H9 (cell line): ENCODE measurements at regions not wholly inside any gene's neighbourhood (a gene's known extent, or its start where the extent isn't known, plus 50 kb on each side); places are given as distances from the start of the nearest gene placed in this dataset.

Experiments
- DNase-seq: peaks from one replicate; pipeline ENCODE4 v3.0.0-alpha.2; 2017
- H2AFZ ChIP-seq: one replicate; pipeline ENCODE4 v1.6.1; 2013; ENCODE audit warnings: mild to moderate bottlenecking, low read length, control low read depth, moderate library complexity
- H2AK5ac ChIP-seq: 2 replicates; pipeline ENCODE4 v1.6.1; 2013; ENCODE audit warnings: low read length, control low read depth, mixed read lengths; ENCODE audit not compliant: insufficient read length
- H2BK120ac ChIP-seq: one replicate; pipeline ENCODE4 v1.6.1; 2013; ENCODE audit warnings: low read depth, mild to moderate bottlenecking, low read length, control low read depth, inconsistent platforms; ENCODE audit not compliant: poor library complexity, severe bottlenecking
- H2BK12ac ChIP-seq: 2 replicates; pipeline ENCODE4 v1.6.1; 2013; ENCODE audit warnings: low read length, control low read depth, mixed read lengths, low read depth; ENCODE audit not compliant: insufficient read length
- H2BK15ac ChIP-seq: 2 replicates; pipeline ENCODE4 v1.6.1; 2013; ENCODE audit warnings: low read depth, low read length, control low read depth
- H2BK20ac ChIP-seq: one replicate; pipeline ENCODE4 v1.6.1; 2013; ENCODE audit warnings: low read depth, mild to moderate bottlenecking, low read length, control low read depth, inconsistent platforms; ENCODE audit not compliant: poor library complexity, severe bottlenecking
- H2BK5ac ChIP-seq: 2 replicates; pipeline ENCODE4 v1.6.1; 2013; ENCODE audit warnings: low read length, control low read depth, mixed read lengths; ENCODE audit not compliant: insufficient read length
- H3K14ac ChIP-seq: 2 replicates; pipeline ENCODE4 v1.6.1; 2013; ENCODE audit warnings: low read length, control low read depth; ENCODE audit not compliant: insufficient read depth
- H3K18ac ChIP-seq: 2 replicates; pipeline ENCODE4 v1.6.1; 2013; ENCODE audit warnings: low read depth, mild to moderate bottlenecking, mixed read lengths, low read length, control low read depth; ENCODE audit not compliant: insufficient read length
- H3K23ac ChIP-seq: 2 replicates; pipeline ENCODE4 v1.6.1; 2013; ENCODE audit warnings: low read length, control low read depth, mixed read lengths, low read depth; ENCODE audit not compliant: insufficient read length
- H3K23me2 ChIP-seq: 2 replicates; pipeline ENCODE4 v1.6.1; 2013; ENCODE audit warnings: low read depth, mild to moderate bottlenecking, mixed read lengths, low read length, control low read depth; ENCODE audit not compliant: insufficient read length, poor library complexity, severe bottlenecking
- H3K27ac ChIP-seq: 2 replicates; pipeline ENCODE4 v1.5.1; 2013; ENCODE audit warnings: low read length, control low read depth, mixed read lengths, low read depth; ENCODE audit not compliant: insufficient read length
- H3K27me3 ChIP-seq: 2 replicates; pipeline ENCODE4 v1.6.1; 2013; ENCODE audit warnings: low read length, control low read depth, inconsistent platforms; ENCODE audit not compliant: insufficient read depth
- H3K4ac ChIP-seq: 2 replicates; pipeline ENCODE4 v1.6.1; 2013; ENCODE audit warnings: low read depth, mild to moderate bottlenecking, control low read depth, inconsistent platforms, low read length, moderate library complexity
- H3K4me1 ChIP-seq: 2 replicates; pipeline ENCODE4 v1.6.1; 2013; ENCODE audit warnings: low read length, control low read depth, inconsistent platforms; ENCODE audit not compliant: insufficient read depth
- H3K4me2 ChIP-seq: 2 replicates; pipeline ENCODE4 v1.6.1; 2013; ENCODE audit warnings: low read length, control low read depth, mixed read lengths; ENCODE audit not compliant: insufficient read length, insufficient read depth
- H3K56ac ChIP-seq: 2 replicates; pipeline ENCODE4 v1.6.1; 2013; ENCODE audit warnings: low read depth, mild to moderate bottlenecking, mixed read lengths, low read length, control low read depth; ENCODE audit not compliant: insufficient read length
- H3K79me1 ChIP-seq: 2 replicates; pipeline ENCODE4 v1.6.1; 2013; ENCODE audit warnings: low read depth, mild to moderate bottlenecking, moderate library complexity, low read length, control low read depth, inconsistent platforms; ENCODE audit not compliant: insufficient read depth, poor library complexity, severe bottlenecking
- H3K79me2 ChIP-seq: 2 replicates; pipeline ENCODE4 v1.6.1; 2013; ENCODE audit warnings: low read length, control low read depth, inconsistent platforms; ENCODE audit not compliant: insufficient read depth
- H3K9ac ChIP-seq: 2 replicates; pipeline ENCODE4 v1.6.1; 2013; ENCODE audit warnings: low read length, control low read depth, mixed read lengths; ENCODE audit not compliant: insufficient read length; ENCODE audit errors: extremely low read depth
- H3K9me3 ChIP-seq: one replicate; pipeline ENCODE4 v1.6.1; 2013; ENCODE audit warnings: low read depth, low read length, inconsistent platforms; ENCODE audit not compliant: control insufficient read depth
- H3T11ph ChIP-seq: one replicate; pipeline ENCODE4 v1.6.1; 2013; ENCODE audit warnings: mild to moderate bottlenecking, low read length, control low read depth, inconsistent platforms
- H4K20me1 ChIP-seq: one replicate; pipeline ENCODE4 v1.6.1; 2013; ENCODE audit not compliant: control insufficient read depth, insufficient read length, insufficient read depth
- H4K5ac ChIP-seq: 2 replicates; pipeline ENCODE4 v1.6.1; 2013; ENCODE audit warnings: low read depth, mild to moderate bottlenecking, mixed read lengths, low read length, control low read depth; ENCODE audit not compliant: insufficient read length
- H4K8ac ChIP-seq: replicated peaks from 2 replicates; pipeline ENCODE4 v1.6.1; 2013; ENCODE audit warnings: low read length, control low read depth, mixed read lengths, low read depth; ENCODE audit not compliant: insufficient read length
- H4K91ac ChIP-seq: 2 replicates; pipeline ENCODE4 v1.6.1; 2013; ENCODE audit warnings: low read depth, mild to moderate bottlenecking, moderate library complexity, mixed read lengths, low read length, control low read depth; ENCODE audit not compliant: insufficient read length
- H3K27ac Mint-ChIP-seq, 3 experiments: 2 replicates in 2 of 3; 3 replicates in 1 of 3; pipeline ENCODE4 v1.8.0; 2020 to 2021; ENCODE audit warnings: mixed read lengths in 3 of 3, mild to moderate bottlenecking in 1 of 3, moderate library complexity in 1 of 3
- H3K27me3 Mint-ChIP-seq: 2 replicates; pipeline ENCODE4 v1.8.0; 2021; ENCODE audit warnings: low read depth, mild to moderate bottlenecking, moderate library complexity, mixed read lengths
- H3K36me3 Mint-ChIP-seq, 3 experiments: 2 replicates in 2 of 3; 3 replicates in 1 of 3; pipeline ENCODE4 v1.8.0; 2020 to 2021; ENCODE audit warnings: low read depth in 3 of 3, mixed read lengths in 3 of 3; ENCODE audit not compliant: insufficient read depth in 1 of 3
- H3K4me1 Mint-ChIP-seq, 2 experiments: 2 replicates each; pipeline ENCODE4 v1.8.0; 2020; ENCODE audit warnings: mixed read lengths in 2 of 2
- H3K4me3 Mint-ChIP-seq, 2 experiments: 2 replicates in 1 of 2; 3 replicates in 1 of 2; pipeline ENCODE4 v1.8.0; 2020 to 2021; ENCODE audit warnings: mild to moderate bottlenecking in 2 of 2, mixed read lengths in 2 of 2, moderate library complexity in 1 of 2
- H3K9me3 Mint-ChIP-seq, 2 experiments: 2 replicates in 1 of 2; 3 replicates in 1 of 2; pipeline ENCODE4 v1.8.0; 2020; ENCODE audit warnings: mild to moderate bottlenecking in 2 of 2, mixed read lengths in 2 of 2, moderate library complexity in 1 of 2
- CTCF ChIP-seq: fragments of 200-600 bp; sonication (generic); conservative IDR thresholded peaks from 3 replicates; pipeline ENCODE4 v1.8.0; 2021; ENCODE audit warnings: antibody characterized with exemption, mild to moderate bottlenecking
- WGBS: extraction: QIAGEN DNeasy Blood & Tissue Kit; methylation state at CpG from one replicate; pipeline ENCODE4 v1.1.7; 2013; ENCODE audit warnings: missing lambda C conversion rate, low lambda C conversion rate, mixed read lengths; ENCODE audit not compliant: insufficient read length; ENCODE audit errors: extremely low coverage; 5-methylcytosine and 5-hydroxymethylcytosine counted together

GRCh38 chr14:38078393-38078792, 129.3 kb upstream of the SSTR1 start:
- H3K36me3 Mint-ChIP-seq = peaks cover 0 to 3% (median 0%) of the 10 kb centered on the region in 3 experiments; a peak in 2 of 7 replicates
- Histone ChIP-seq H3K18ac (no peak overlapping the region), H2AFZ (no peak overlapping the region), H4K91ac (no peak overlapping the region), H3K4ac (no peak overlapping the region), H3K23me2 (no peaks in the 10 kb centered on the region), H3K79me1 (no peaks in the 10 kb centered on the region), H3T11ph (no peak overlapping the region), H3K4me2 (no peak overlapping the region), H4K5ac (no peak overlapping the region), H2AK5ac (no peak overlapping the region), H3K9me3 (no peaks in the 10 kb centered on the region), H2BK15ac (no peak overlapping the region), H3K56ac (no peak overlapping the region), H3K27me3 (no peaks in the 10 kb centered on the region), H2BK5ac (no peak overlapping the region), H2BK120ac (no peak overlapping the region), H2BK20ac (no peak overlapping the region), H4K20me1 (no peaks in the 10 kb centered on the region), H3K79me2 (no peaks in the 10 kb centered on the region), H3K23ac (no peak overlapping the region), H4K8ac (no peak overlapping the region), H3K14ac (no peak overlapping the region), H2BK12ac (no peak overlapping the region), H3K27ac (no peak overlapping the region), H3K9ac (no peak overlapping the region), H3K4me1 (peaks cover 5% of the 10 kb centered on the region)
- no CpG with 5 or more reads among the region's 3 CpGs for WGBS
- H3K9me3 Mint-ChIP-seq = peaks cover 2 to 9% of the 10 kb centered on the region in 2 experiments; a peak in 3 of 5 replicates
- 0 out of 7 replicates have a peak overlapping the region, but pooled peaks of 1 of the 3 experiments have one; percentile 0 for H3K27ac Mint-ChIP-seq
- no peaks in the 10 kb centered on the region for H3K27me3 Mint-ChIP-seq
- DNase-seq = no peak
- TF ChIP-seq CTCF = no peak
- H3K4me3 Mint-ChIP-seq = no peak overlapping the region
- H3K4me1 Mint-ChIP-seq = peaks cover 27 to 33% of the 10 kb centered on the region in 2 experiments
